ENCODE measurements at regions not wholly inside any gene's neighbourhood (a gene's known extent, or its start where the extent isn't known, plus 50 kb on each side); places are given as distances from the start of the nearest gene placed in this dataset.

DNA sequence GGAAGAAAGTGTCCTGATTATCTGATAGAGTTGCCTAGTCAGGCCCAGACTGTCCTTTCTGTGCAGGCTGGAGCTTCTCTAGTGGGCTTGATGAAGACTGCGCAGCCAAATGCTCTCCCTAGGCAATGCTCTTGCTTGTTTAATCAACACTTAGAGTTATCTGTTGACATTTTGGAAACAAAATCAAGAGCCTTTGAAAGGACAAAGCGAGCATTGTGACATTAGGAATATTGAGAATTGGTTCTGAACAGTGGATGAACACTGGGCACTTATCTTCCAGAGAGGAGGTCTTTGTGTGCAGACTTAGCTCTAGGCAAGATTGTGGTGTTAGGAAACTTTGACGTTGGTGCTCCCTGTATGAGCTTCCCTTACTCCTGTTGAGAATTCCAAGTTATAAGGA is 94.5 kb downstream of the DNTTIP2 start:
- Histone ChIP-seq H3K4me1 (no peaks in the 10 kb centered on the region), H3K27me3 (no peaks in the 10 kb centered on the region), H3K27ac (peak overlapping the region; percentile 4 to 13), H3K4me3 (no peak overlapping the region), H3K36me3 (ENCODE audit: low read depth, missing control alignments) (no peaks in the 10 kb centered on the region), H3K9me3 (no peaks in the 10 kb centered on the region)
- intact Hi-C loops (cut with DNase I; ENCODE audit: low total_unique reads): no loop called here
- DNase-seq: peak; percentile 63
- no peak for TF ChIP-seq POLR2A (IDR thresholded peaks at IDR 0.05)
- TF ChIP-seq, protein P1, sequence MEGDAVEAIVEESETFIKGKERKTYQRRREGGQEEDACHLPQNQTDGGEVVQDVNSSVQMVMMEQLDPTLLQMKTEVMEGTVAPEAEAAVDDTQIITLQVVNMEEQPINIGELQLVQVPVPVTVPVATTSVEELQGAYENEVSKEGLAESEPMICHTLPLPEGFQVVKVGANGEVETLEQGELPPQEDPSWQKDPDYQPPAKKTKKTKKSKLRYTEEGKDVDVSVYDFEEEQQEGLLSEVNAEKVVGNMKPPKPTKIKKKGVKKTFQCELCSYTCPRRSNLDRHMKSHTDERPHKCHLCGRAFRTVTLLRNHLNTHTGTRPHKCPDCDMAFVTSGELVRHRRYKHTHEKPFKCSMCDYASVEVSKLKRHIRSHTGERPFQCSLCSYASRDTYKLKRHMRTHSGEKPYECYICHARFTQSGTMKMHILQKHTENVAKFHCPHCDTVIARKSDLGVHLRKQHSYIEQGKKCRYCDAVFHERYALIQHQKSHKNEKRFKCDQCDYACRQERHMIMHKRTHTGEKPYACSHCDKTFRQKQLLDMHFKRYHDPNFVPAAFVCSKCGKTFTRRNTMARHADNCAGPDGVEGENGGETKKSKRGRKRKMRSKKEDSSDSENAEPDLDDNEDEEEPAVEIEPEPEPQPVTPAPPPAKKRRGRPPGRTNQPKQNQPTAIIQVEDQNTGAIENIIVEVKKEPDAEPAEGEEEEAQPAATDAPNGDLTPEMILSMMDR (IDR thresholded peaks at IDR 0.05): no peak
- WGBS, 2 donors: 66 to 71% methylated on average over 3 of the region's 3 CpGs

- intact Hi-C loops (cut with DNase I; ENCODE audit: low total_unique reads): no loop called here
- no peak for TF ChIP-seq POLR2A (IDR thresholded peaks at IDR 0.05)
- TF ChIP-seq, protein P1 (IDR thresholded peaks at IDR 0.05): no peak
- no peak overlapping the region for H3K4me3 ChIP-seq
- no peaks in the 10 kb centered on the region for H3K36me3 ChIP-seq (ENCODE audit: low read depth, missing control alignments)
- no peak overlapping the region for H3K27ac ChIP-seq
- no peaks in the 10 kb centered on the region for H3K9me3 ChIP-seq
- no peaks in the 10 kb centered on the region for H3K27me3 ChIP-seq
- no peaks in the 10 kb centered on the region for H3K4me1 ChIP-seq
- 91 to 98% methylated on average over 2 of the region's 2 CpGs for WGBS, 2 donors
- no peak for DNase-seq
These were observed 95.1 kb downstream of the DNTTIP2 start for GRCh38 chr1:93783876-93784275.

- Histone ChIP-seq H3K4me3 (no peak overlapping the region), H3K36me3 (ENCODE audit: low read depth, missing control alignments) (no peaks in the 10 kb centered on the region), H3K9me3 (no peaks in the 10 kb centered on the region), H3K4me1 (no peaks in the 10 kb centered on the region), H3K27me3 (no peaks in the 10 kb centered on the region), H3K27ac (no peak overlapping the region)
- DNase-seq: no peak
- intact Hi-C loops (cut with DNase I; ENCODE audit: low total_unique reads): no loop called here
- TF ChIP-seq, protein P1 (IDR thresholded peaks at IDR 0.05): no peak
- no peak for TF ChIP-seq POLR2A (IDR thresholded peaks at IDR 0.05)
- 92 to 93% methylated on average over 4 of the region's 4 CpGs for WGBS, 2 donors
These were observed 98.0 kb upstream of the BCAR3 start for GRCh38 chr1:93779540-93780165.

DNA sequence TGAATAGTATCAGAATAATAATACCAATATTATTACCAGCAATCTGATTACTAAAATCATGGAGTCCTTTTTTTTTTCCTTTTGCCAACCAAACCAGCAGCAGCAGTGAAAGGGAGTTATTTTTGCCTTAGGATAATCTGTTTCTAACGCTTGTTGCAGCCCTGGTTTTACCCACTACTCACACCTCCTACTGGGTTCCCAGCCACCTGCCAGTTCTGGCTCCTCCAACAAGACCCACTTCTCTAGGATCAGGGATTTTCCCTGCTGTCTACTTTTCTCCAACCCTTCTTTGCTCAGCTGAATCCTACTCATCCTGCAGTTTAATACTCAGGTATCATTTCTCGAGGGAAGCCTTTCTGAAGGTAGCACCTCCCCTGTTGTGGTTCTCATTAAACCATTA is 96.8 kb upstream of the BCAR3 start:
- no peak for TF ChIP-seq POLR2A (IDR thresholded peaks at IDR 0.05)
- TF ChIP-seq, protein P1 (IDR thresholded peaks at IDR 0.05): no peak
- Histone ChIP-seq H3K27ac (no peak overlapping the region), H3K27me3 (no peaks in the 10 kb centered on the region), H3K36me3 (ENCODE audit: low read depth, missing control alignments) (no peaks in the 10 kb centered on the region), H3K4me3 (no peak overlapping the region), H3K9me3 (no peaks in the 10 kb centered on the region), H3K4me1 (no peaks in the 10 kb centered on the region)
- no peak for DNase-seq
- 93 to 97% methylated on average over 2 of the region's 2 CpGs for WGBS, 2 donors
- intact Hi-C loops (cut with DNase I; ENCODE audit: low total_unique reads): no loop called here

DNA sequence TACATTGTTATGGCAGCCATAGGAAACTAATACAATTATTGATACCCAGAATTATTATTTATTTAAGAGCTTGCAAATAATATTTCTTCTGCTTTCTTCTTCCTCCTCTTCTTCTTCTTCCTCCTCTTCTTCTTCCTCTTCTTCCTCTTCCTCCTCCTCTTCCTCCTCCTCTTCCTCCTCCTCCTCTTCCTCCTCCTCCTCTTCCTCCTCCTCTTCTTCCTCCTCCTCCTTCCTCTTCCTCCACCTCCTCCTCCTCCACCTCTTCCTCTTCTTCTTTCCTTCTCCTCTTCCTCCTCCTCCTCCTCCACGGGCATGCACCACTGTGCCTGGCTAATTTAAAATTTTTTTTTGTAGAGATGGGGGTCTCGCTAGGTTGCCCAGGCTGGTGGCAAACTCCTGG is 95.6 kb upstream of the BCAR3 start:
- no peaks in the 10 kb centered on the region for H3K4me1 ChIP-seq
- no peak overlapping the region for H3K4me3 ChIP-seq
- intact Hi-C loops (cut with DNase I; ENCODE audit: low total_unique reads): no loop called here
- no peaks in the 10 kb centered on the region for H3K36me3 ChIP-seq (ENCODE audit: low read depth, missing control alignments)
- no peaks in the 10 kb centered on the region for H3K27me3 ChIP-seq
- no peak for DNase-seq
- no peaks in the 10 kb centered on the region for H3K9me3 ChIP-seq
- 85 to 86% methylated on average over 2 of the region's 2 CpGs for WGBS, 2 donors
- H3K27ac ChIP-seq: no peak overlapping the region
- no peak for TF ChIP-seq POLR2A (IDR thresholded peaks at IDR 0.05)
- TF ChIP-seq, protein P1 (IDR thresholded peaks at IDR 0.05): no peak

Measured in testis (tissue), 2 donors.